Hepatocyte (in vitro differentiated cells): ENCODE measurements at regions not wholly inside any gene's neighbourhood (a gene's known extent, or its start where the extent isn't known, plus 50 kb on each side); places are given as distances from the start of the nearest gene placed in this dataset.

Source experiments
- DNase-seq: peaks from one replicate; pipeline ENCODE4 v3.0.0-alpha.2; 2016; ENCODE audit warnings: low spot score
- H2AFZ ChIP-seq: fragments of 200-600 bp; sonication (generic); 2 replicates; pipeline ENCODE4 v1.6.0; 2016; ENCODE audit warnings: antibody characterized with exemption, mild to moderate bottlenecking
- H3K27ac ChIP-seq: fragments of 200-600 bp; sonication (generic); 2 replicates; pipeline ENCODE4 v1.5.1; 2016; ENCODE audit warnings: mild to moderate bottlenecking
- H3K27me3 ChIP-seq: fragments of 200-600 bp; sonication (generic); 2 replicates; pipeline ENCODE4 v1.6.1; 2016
- H3K36me3 ChIP-seq: fragments of 200-600 bp; sonication (generic); replicated peaks from 2 replicates; pipeline ENCODE4 v1.5.1; 2016; ENCODE audit warnings: low read depth; ENCODE audit not compliant: insufficient read depth
- H3K4me1 ChIP-seq: fragments of 200-600 bp; sonication (generic); 2 replicates; pipeline ENCODE4 v1.5.1; 2016; ENCODE audit warnings: mild to moderate bottlenecking, moderate library complexity; ENCODE audit not compliant: insufficient read depth
- H3K4me2 ChIP-seq: fragments of 200-600 bp; sonication (generic); 2 replicates; pipeline ENCODE4 v1.6.0; 2016
- H3K4me3 ChIP-seq: fragments of 200-600 bp; sonication (generic); 2 replicates; pipeline ENCODE4 v1.5.1; 2016; ENCODE audit warnings: mild to moderate bottlenecking
- H3K79me2 ChIP-seq: fragments of 200-600 bp; sonication (generic); 2 replicates; pipeline ENCODE4 v1.6.0; 2017; ENCODE audit warnings: mild to moderate bottlenecking
- H3K9me2 ChIP-seq: fragments of 200-600 bp; sonication (generic); replicated peaks from 2 replicates; pipeline ENCODE4 v1.6.0; 2017; ENCODE audit warnings: mild to moderate bottlenecking; ENCODE audit not compliant: insufficient read depth
- H3K9me3 ChIP-seq: fragments of 200-600 bp; sonication (generic); 2 replicates; pipeline ENCODE4 v1.5.1; 2016; ENCODE audit warnings: low read depth, mild to moderate bottlenecking
- H4K20me1 ChIP-seq: fragments of 200-600 bp; sonication (generic); 2 replicates; pipeline ENCODE4 v1.6.0; 2016; ENCODE audit warnings: mild to moderate bottlenecking; ENCODE audit not compliant: insufficient read depth, poor library complexity, severe bottlenecking
- EZH2 ChIP-seq: fragments of 200-600 bp; sonication (generic); IDR thresholded peaks from 2 replicates; pipeline ENCODE4 v1.6.1; 2016; ENCODE audit warnings: antibody characterized with exemption, mild to moderate bottlenecking, borderline replicate concordance
- EZH2phosphoT487 ChIP-seq: fragments of 200-600 bp; sonication (generic); IDR thresholded peaks from one replicate; pipeline ENCODE4 v1.6.1; 2018; ENCODE audit warnings: antibody characterized with exemption, mild to moderate bottlenecking, low read depth, moderate library complexity; ENCODE audit not compliant: unreplicated experiment, severe bottlenecking
- WGBS: methylation state at CpG from one replicate; pipeline ENCODE4 v1.1.6; 2016; ENCODE audit warnings: low lambda C conversion rate; ENCODE audit errors: missing lambda C conversion rate; 5-methylcytosine and 5-hydroxymethylcytosine counted together
- TF ChIP-seq, protein P1 (sequence below): fragments of 200-600 bp; sonication (generic); IDR thresholded peaks from 2 replicates; pipeline ENCODE4 v1.5.1; 2016; ENCODE audit warnings: antibody characterized with exemption, mild to moderate bottlenecking; ENCODE audit not compliant: poor library complexity

DNA sequence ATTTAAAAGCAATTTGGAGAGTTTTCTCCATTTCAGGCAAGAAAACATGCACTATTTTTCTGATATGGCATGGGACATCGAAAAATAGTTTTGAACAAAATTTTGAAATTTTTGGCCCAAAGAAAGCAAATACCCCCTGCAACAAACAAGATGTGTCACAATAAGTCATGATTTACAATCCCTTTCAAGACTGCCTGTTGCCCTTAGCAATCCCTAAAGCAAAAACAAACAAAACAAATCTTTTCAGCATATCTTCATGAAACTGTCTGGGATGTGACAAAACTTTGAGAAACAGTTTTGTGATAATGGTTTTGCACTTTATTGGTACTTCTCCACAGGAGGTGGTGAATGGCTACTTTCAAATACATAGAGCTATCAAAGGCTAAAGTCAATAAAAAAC lies 1888.7 kb upstream of the PIK3C3 start:
- Histone ChIP-seq H3K79me2 (no peaks in the 10 kb centered on the region), H3K27ac (no peak overlapping the region), H3K4me3 (no peak overlapping the region), H3K36me3 (no peaks in the 10 kb centered on the region), H3K9me2 (no peaks in the 10 kb centered on the region), H3K9me3 (no peaks in the 10 kb centered on the region), H3K27me3 (no peaks in the 10 kb centered on the region), H4K20me1 (no peaks in the 10 kb centered on the region), H3K4me2 (no peak overlapping the region), H2AFZ (no peak overlapping the region), H3K4me1 (no peaks in the 10 kb centered on the region)
- TF ChIP-seq EZH2: no peak
- TF ChIP-seq, protein P1, sequence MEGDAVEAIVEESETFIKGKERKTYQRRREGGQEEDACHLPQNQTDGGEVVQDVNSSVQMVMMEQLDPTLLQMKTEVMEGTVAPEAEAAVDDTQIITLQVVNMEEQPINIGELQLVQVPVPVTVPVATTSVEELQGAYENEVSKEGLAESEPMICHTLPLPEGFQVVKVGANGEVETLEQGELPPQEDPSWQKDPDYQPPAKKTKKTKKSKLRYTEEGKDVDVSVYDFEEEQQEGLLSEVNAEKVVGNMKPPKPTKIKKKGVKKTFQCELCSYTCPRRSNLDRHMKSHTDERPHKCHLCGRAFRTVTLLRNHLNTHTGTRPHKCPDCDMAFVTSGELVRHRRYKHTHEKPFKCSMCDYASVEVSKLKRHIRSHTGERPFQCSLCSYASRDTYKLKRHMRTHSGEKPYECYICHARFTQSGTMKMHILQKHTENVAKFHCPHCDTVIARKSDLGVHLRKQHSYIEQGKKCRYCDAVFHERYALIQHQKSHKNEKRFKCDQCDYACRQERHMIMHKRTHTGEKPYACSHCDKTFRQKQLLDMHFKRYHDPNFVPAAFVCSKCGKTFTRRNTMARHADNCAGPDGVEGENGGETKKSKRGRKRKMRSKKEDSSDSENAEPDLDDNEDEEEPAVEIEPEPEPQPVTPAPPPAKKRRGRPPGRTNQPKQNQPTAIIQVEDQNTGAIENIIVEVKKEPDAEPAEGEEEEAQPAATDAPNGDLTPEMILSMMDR: no peak
- no peak for TF ChIP-seq EZH2phosphoT487
- no peak for DNase-seq
- WGBS: 96% methylated on average over 1 of the region's 1 CpG

DNA sequence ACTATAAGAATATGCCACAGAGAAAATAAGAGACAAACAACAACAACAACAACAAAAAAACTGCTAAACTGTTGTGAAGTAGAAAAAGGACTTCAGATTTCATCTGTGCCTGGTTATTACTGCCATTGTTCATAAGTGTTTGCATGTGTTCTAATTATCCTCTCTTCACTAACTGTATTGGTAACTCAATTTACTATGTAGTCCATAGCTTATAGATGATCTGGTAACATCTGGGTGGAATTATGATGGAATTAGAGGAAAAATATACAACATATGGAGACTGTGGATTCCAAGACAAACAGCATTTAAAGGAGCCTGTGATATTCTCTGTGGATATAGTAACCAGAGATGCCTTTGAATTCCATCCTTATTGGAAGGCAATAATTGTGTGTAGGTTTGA lies 1891.5 kb upstream of the PIK3C3 start:
- H3K9me2 ChIP-seq: no peaks in the 10 kb centered on the region
- H3K4me1 ChIP-seq: no peaks in the 10 kb centered on the region
- TF ChIP-seq EZH2phosphoT487: no peak
- TF ChIP-seq EZH2: no peak
- TF ChIP-seq, protein P1: no peak

DNA sequence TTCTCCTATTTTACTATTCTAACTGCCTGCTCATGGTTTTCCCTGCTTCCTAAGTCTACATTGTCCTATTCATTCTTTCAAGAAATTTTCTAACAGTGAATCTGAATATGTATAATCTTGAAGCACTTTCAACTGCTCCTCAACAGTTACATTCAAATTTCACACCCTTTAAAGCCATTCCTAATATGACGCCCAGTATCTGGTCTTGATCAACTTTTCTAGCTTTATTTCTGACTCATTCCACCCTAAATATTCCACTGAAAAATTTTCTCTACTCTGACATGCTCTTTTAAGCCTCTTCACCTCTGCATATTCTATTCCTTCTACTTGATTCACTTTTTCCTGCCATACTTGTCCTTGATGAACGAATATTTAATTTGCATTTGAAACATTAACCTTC lies 1893.9 kb upstream of the PIK3C3 start:
- no peaks in the 10 kb centered on the region for H3K79me2 ChIP-seq
- no peaks in the 10 kb centered on the region for H3K27me3 ChIP-seq
- H3K4me3 ChIP-seq: no peak overlapping the region
- H3K4me1 ChIP-seq: no peaks in the 10 kb centered on the region
- no peak overlapping the region for H3K4me2 ChIP-seq
- H4K20me1 ChIP-seq: no peaks in the 10 kb centered on the region
- WGBS: 65% methylated on average over 2 of the region's 2 CpGs
- no peak for TF ChIP-seq EZH2
- no peaks in the 10 kb centered on the region for H3K36me3 ChIP-seq
- H2AFZ ChIP-seq: no peak overlapping the region
- no peak overlapping the region for H3K27ac ChIP-seq
- no peak for DNase-seq
- H3K9me2 ChIP-seq: no peaks in the 10 kb centered on the region
- no peaks in the 10 kb centered on the region for H3K9me3 ChIP-seq

More for the DNA sequence above, 1891.5 kb upstream of the PIK3C3 start:
- Histone ChIP-seq H3K4me2 (no peak overlapping the region), H4K20me1 (no peaks in the 10 kb centered on the region), H2AFZ (no peak overlapping the region), H3K36me3 (no peaks in the 10 kb centered on the region), H3K9me3 (no peaks in the 10 kb centered on the region), H3K79me2 (no peaks in the 10 kb centered on the region), H3K27ac (no peak overlapping the region), H3K4me3 (no peak overlapping the region), H3K27me3 (no peaks in the 10 kb centered on the region)
- DNase-seq: no peak

DNA sequence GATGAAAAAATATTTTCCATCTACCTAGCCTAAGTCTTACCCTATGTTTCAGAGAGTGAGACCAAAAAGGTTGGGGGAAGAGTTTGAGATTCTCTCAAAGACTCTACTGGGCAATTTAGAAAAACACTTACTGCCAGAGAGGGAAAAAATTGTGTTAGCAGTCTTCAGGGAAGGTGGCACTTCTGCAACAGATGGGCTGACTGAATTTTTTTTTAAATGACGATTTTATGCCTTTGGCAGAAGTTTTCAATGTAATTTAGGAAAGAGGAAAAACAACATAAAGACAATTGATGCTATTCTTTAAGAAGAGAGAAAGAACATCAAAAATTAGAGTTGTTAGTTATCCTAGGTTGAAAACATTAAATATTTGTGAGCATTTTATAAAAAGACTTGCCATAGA lies 1894.5 kb upstream of the PIK3C3 start:
- Histone ChIP-seq H3K4me2 (no peak overlapping the region), H3K4me1 (no peaks in the 10 kb centered on the region), H3K4me3 (no peak overlapping the region), H3K79me2 (no peaks in the 10 kb centered on the region), H3K9me2 (no peaks in the 10 kb centered on the region), H3K36me3 (no peaks in the 10 kb centered on the region), H2AFZ (no peak overlapping the region), H3K9me3 (no peaks in the 10 kb centered on the region), H3K27ac (no peak overlapping the region), H4K20me1 (no peaks in the 10 kb centered on the region), H3K27me3 (no peaks in the 10 kb centered on the region)
- TF ChIP-seq, protein P1: no peak
- TF ChIP-seq EZH2 (no peak), EZH2phosphoT487 (no peak)
- no peak for DNase-seq
- 83% methylated on average over 1 of the region's 1 CpG for WGBS
